ENCODE measurements at regions not wholly inside any gene's neighbourhood (a gene's known extent, or its start where the extent isn't known, plus 50 kb on each side); places are given as distances from the start of the nearest gene placed in this dataset.

- TF ChIP-seq CTCF (IDR thresholded peaks at IDR 0.05): no peak
- no peak for TF ChIP-seq POLR2AphosphoS5 (IDR thresholded peaks at IDR 0.05)
- no peak for TF ChIP-seq POLR2A (IDR thresholded peaks at IDR 0.05; ENCODE audit: low read depth)
Measured at GRCh38 chr2:7730449-7730848, 813.2 kb downstream of the RNF144A start.

All from esophagus muscularis mucosa (tissue), 3 donors.